H9 (cell line): ENCODE measurements at regions not wholly inside any gene's neighbourhood (a gene's known extent, or its start where the extent isn't known, plus 50 kb on each side); places are given as distances from the start of the nearest gene placed in this dataset.

ENCODE experiments used
- DNase-seq: peaks from one replicate; pipeline ENCODE4 v3.0.0-alpha.2; 2017
- H2AFZ ChIP-seq: one replicate; pipeline ENCODE4 v1.6.1; 2013; ENCODE audit warnings: mild to moderate bottlenecking, low read length, control low read depth, moderate library complexity
- H2AK5ac ChIP-seq: 2 replicates; pipeline ENCODE4 v1.6.1; 2013; ENCODE audit warnings: low read length, control low read depth, mixed read lengths; ENCODE audit not compliant: insufficient read length
- H2BK120ac ChIP-seq: one replicate; pipeline ENCODE4 v1.6.1; 2013; ENCODE audit warnings: low read depth, mild to moderate bottlenecking, low read length, control low read depth, inconsistent platforms; ENCODE audit not compliant: poor library complexity, severe bottlenecking
- H2BK12ac ChIP-seq: 2 replicates; pipeline ENCODE4 v1.6.1; 2013; ENCODE audit warnings: low read length, control low read depth, mixed read lengths, low read depth; ENCODE audit not compliant: insufficient read length
- H2BK15ac ChIP-seq: 2 replicates; pipeline ENCODE4 v1.6.1; 2013; ENCODE audit warnings: low read depth, low read length, control low read depth
- H2BK20ac ChIP-seq: one replicate; pipeline ENCODE4 v1.6.1; 2013; ENCODE audit warnings: low read depth, mild to moderate bottlenecking, low read length, control low read depth, inconsistent platforms; ENCODE audit not compliant: poor library complexity, severe bottlenecking
- H2BK5ac ChIP-seq: 2 replicates; pipeline ENCODE4 v1.6.1; 2013; ENCODE audit warnings: low read length, control low read depth, mixed read lengths; ENCODE audit not compliant: insufficient read length
- H3K14ac ChIP-seq: 2 replicates; pipeline ENCODE4 v1.6.1; 2013; ENCODE audit warnings: low read length, control low read depth; ENCODE audit not compliant: insufficient read depth
- H3K18ac ChIP-seq: 2 replicates; pipeline ENCODE4 v1.6.1; 2013; ENCODE audit warnings: low read depth, mild to moderate bottlenecking, mixed read lengths, low read length, control low read depth; ENCODE audit not compliant: insufficient read length
- H3K23ac ChIP-seq: 2 replicates; pipeline ENCODE4 v1.6.1; 2013; ENCODE audit warnings: low read length, control low read depth, mixed read lengths, low read depth; ENCODE audit not compliant: insufficient read length
- H3K23me2 ChIP-seq: 2 replicates; pipeline ENCODE4 v1.6.1; 2013; ENCODE audit warnings: low read depth, mild to moderate bottlenecking, mixed read lengths, low read length, control low read depth; ENCODE audit not compliant: insufficient read length, poor library complexity, severe bottlenecking
- H3K27ac ChIP-seq: 2 replicates; pipeline ENCODE4 v1.5.1; 2013; ENCODE audit warnings: low read length, control low read depth, mixed read lengths, low read depth; ENCODE audit not compliant: insufficient read length
- H3K27me3 ChIP-seq: 2 replicates; pipeline ENCODE4 v1.6.1; 2013; ENCODE audit warnings: low read length, control low read depth, inconsistent platforms; ENCODE audit not compliant: insufficient read depth
- H3K4ac ChIP-seq: 2 replicates; pipeline ENCODE4 v1.6.1; 2013; ENCODE audit warnings: low read depth, mild to moderate bottlenecking, control low read depth, inconsistent platforms, low read length, moderate library complexity
- H3K4me1 ChIP-seq: 2 replicates; pipeline ENCODE4 v1.6.1; 2013; ENCODE audit warnings: low read length, control low read depth, inconsistent platforms; ENCODE audit not compliant: insufficient read depth
- H3K4me2 ChIP-seq: 2 replicates; pipeline ENCODE4 v1.6.1; 2013; ENCODE audit warnings: low read length, control low read depth, mixed read lengths; ENCODE audit not compliant: insufficient read length, insufficient read depth
- H3K56ac ChIP-seq: 2 replicates; pipeline ENCODE4 v1.6.1; 2013; ENCODE audit warnings: low read depth, mild to moderate bottlenecking, mixed read lengths, low read length, control low read depth; ENCODE audit not compliant: insufficient read length
- H3K79me1 ChIP-seq: 2 replicates; pipeline ENCODE4 v1.6.1; 2013; ENCODE audit warnings: low read depth, mild to moderate bottlenecking, moderate library complexity, low read length, control low read depth, inconsistent platforms; ENCODE audit not compliant: insufficient read depth, poor library complexity, severe bottlenecking
- H3K79me2 ChIP-seq: 2 replicates; pipeline ENCODE4 v1.6.1; 2013; ENCODE audit warnings: low read length, control low read depth, inconsistent platforms; ENCODE audit not compliant: insufficient read depth
- H3K9ac ChIP-seq: 2 replicates; pipeline ENCODE4 v1.6.1; 2013; ENCODE audit warnings: low read length, control low read depth, mixed read lengths; ENCODE audit not compliant: insufficient read length; ENCODE audit errors: extremely low read depth
- H3K9me3 ChIP-seq: one replicate; pipeline ENCODE4 v1.6.1; 2013; ENCODE audit warnings: low read depth, low read length, inconsistent platforms; ENCODE audit not compliant: control insufficient read depth
- H3T11ph ChIP-seq: one replicate; pipeline ENCODE4 v1.6.1; 2013; ENCODE audit warnings: mild to moderate bottlenecking, low read length, control low read depth, inconsistent platforms
- H4K20me1 ChIP-seq: one replicate; pipeline ENCODE4 v1.6.1; 2013; ENCODE audit not compliant: control insufficient read depth, insufficient read length, insufficient read depth
- H4K5ac ChIP-seq: 2 replicates; pipeline ENCODE4 v1.6.1; 2013; ENCODE audit warnings: low read depth, mild to moderate bottlenecking, mixed read lengths, low read length, control low read depth; ENCODE audit not compliant: insufficient read length
- H4K8ac ChIP-seq: replicated peaks from 2 replicates; pipeline ENCODE4 v1.6.1; 2013; ENCODE audit warnings: low read length, control low read depth, mixed read lengths, low read depth; ENCODE audit not compliant: insufficient read length
- H4K91ac ChIP-seq: 2 replicates; pipeline ENCODE4 v1.6.1; 2013; ENCODE audit warnings: low read depth, mild to moderate bottlenecking, moderate library complexity, mixed read lengths, low read length, control low read depth; ENCODE audit not compliant: insufficient read length
- H3K27ac Mint-ChIP-seq, 3 experiments: 2 replicates in 2 of 3; 3 replicates in 1 of 3; pipeline ENCODE4 v1.8.0; 2020 to 2021; ENCODE audit warnings: mixed read lengths in 3 of 3, mild to moderate bottlenecking in 1 of 3, moderate library complexity in 1 of 3
- H3K27me3 Mint-ChIP-seq: 2 replicates; pipeline ENCODE4 v1.8.0; 2021; ENCODE audit warnings: low read depth, mild to moderate bottlenecking, moderate library complexity, mixed read lengths
- H3K36me3 Mint-ChIP-seq, 3 experiments: 2 replicates in 2 of 3; 3 replicates in 1 of 3; pipeline ENCODE4 v1.8.0; 2020 to 2021; ENCODE audit warnings: low read depth in 3 of 3, mixed read lengths in 3 of 3; ENCODE audit not compliant: insufficient read depth in 1 of 3
- H3K4me1 Mint-ChIP-seq, 2 experiments: 2 replicates each; pipeline ENCODE4 v1.8.0; 2020; ENCODE audit warnings: mixed read lengths in 2 of 2
- H3K4me3 Mint-ChIP-seq, 2 experiments: 2 replicates in 1 of 2; 3 replicates in 1 of 2; pipeline ENCODE4 v1.8.0; 2020 to 2021; ENCODE audit warnings: mild to moderate bottlenecking in 2 of 2, mixed read lengths in 2 of 2, moderate library complexity in 1 of 2
- H3K9me3 Mint-ChIP-seq, 2 experiments: 2 replicates in 1 of 2; 3 replicates in 1 of 2; pipeline ENCODE4 v1.8.0; 2020; ENCODE audit warnings: mild to moderate bottlenecking in 2 of 2, mixed read lengths in 2 of 2, moderate library complexity in 1 of 2
- WGBS: extraction: QIAGEN DNeasy Blood & Tissue Kit; methylation state at CpG from one replicate; pipeline ENCODE4 v1.1.7; 2013; ENCODE audit warnings: missing lambda C conversion rate, low lambda C conversion rate, mixed read lengths; ENCODE audit not compliant: insufficient read length; ENCODE audit errors: extremely low coverage; 5-methylcytosine and 5-hydroxymethylcytosine counted together
- TF ChIP-seq, protein P1 (sequence below): fragments of 200-600 bp; sonication (generic); conservative IDR thresholded peaks from 3 replicates; pipeline ENCODE4 v1.8.0; 2021; ENCODE audit warnings: antibody characterized with exemption, mild to moderate bottlenecking

DNA sequence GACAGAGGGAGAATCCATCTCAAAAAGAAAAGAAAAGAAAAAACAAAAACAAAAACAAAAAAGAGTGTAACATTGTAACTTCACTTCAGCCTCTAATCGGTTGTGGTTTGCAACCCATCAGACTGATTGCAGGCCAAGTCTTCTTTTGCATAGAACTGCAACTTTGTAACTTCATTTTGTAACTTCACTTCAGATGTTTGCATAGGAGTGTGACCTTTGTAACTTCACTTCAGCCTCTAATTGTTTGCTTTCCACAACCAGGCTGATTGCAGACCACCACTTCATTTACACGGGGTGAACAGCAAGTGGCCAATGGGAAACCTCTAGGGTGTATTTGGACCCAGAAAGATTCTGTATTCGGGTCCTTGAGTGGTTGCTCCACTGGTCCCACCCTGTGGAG, 79.1 kb upstream of the CHMP2B start:
- peaks cover 5 to 14% of the 10 kb centered on the region in 2 experiments; a peak in 4 of 5 replicates for H3K9me3 Mint-ChIP-seq
- TF ChIP-seq, protein P1, sequence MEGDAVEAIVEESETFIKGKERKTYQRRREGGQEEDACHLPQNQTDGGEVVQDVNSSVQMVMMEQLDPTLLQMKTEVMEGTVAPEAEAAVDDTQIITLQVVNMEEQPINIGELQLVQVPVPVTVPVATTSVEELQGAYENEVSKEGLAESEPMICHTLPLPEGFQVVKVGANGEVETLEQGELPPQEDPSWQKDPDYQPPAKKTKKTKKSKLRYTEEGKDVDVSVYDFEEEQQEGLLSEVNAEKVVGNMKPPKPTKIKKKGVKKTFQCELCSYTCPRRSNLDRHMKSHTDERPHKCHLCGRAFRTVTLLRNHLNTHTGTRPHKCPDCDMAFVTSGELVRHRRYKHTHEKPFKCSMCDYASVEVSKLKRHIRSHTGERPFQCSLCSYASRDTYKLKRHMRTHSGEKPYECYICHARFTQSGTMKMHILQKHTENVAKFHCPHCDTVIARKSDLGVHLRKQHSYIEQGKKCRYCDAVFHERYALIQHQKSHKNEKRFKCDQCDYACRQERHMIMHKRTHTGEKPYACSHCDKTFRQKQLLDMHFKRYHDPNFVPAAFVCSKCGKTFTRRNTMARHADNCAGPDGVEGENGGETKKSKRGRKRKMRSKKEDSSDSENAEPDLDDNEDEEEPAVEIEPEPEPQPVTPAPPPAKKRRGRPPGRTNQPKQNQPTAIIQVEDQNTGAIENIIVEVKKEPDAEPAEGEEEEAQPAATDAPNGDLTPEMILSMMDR: no peak
- Histone ChIP-seq H3K56ac (no peak overlapping the region), H3K27me3 (no peaks in the 10 kb centered on the region), H2AK5ac (no peak overlapping the region), H3T11ph (no peak overlapping the region), H4K91ac (no peak overlapping the region), H2BK120ac (no peak overlapping the region), H4K20me1 (no peaks in the 10 kb centered on the region), H3K4ac (no peak overlapping the region), H2BK12ac (no peak overlapping the region), H2AFZ (no peak overlapping the region), H3K23ac (no peak overlapping the region), H3K4me1 (no peaks in the 10 kb centered on the region), H3K4me2 (no peak overlapping the region), H4K5ac (no peak overlapping the region), H2BK20ac (no peak overlapping the region), H3K9ac (no peak overlapping the region), H2BK5ac (no peak overlapping the region), H3K23me2 (no peaks in the 10 kb centered on the region), H3K18ac (no peak overlapping the region), H2BK15ac (no peak overlapping the region), H3K27ac (no peak overlapping the region), H4K8ac (no peak overlapping the region), H3K79me2 (no peaks in the 10 kb centered on the region), H3K79me1 (no peaks in the 10 kb centered on the region), H3K9me3 (no peaks in the 10 kb centered on the region), H3K14ac (no peak overlapping the region)
- no peak overlapping the region for H3K27ac Mint-ChIP-seq
- peaks cover 3 to 8% (median 6%) of the 10 kb centered on the region in 3 experiments; a peak in 6 of 7 replicates for H3K36me3 Mint-ChIP-seq
- H3K27me3 Mint-ChIP-seq: no peaks in the 10 kb centered on the region
- no CpG with 5 or more reads among the region's 3 CpGs for WGBS
- no peak for DNase-seq
- no peaks in the 10 kb centered on the region; a peak in 1 of 4 replicates for H3K4me1 Mint-ChIP-seq
- H3K4me3 Mint-ChIP-seq: no peak overlapping the region
